ENCODE measurements at regions not wholly inside any gene's neighbourhood (a gene's known extent, or its start where the extent isn't known, plus 50 kb on each side); places are given as distances from the start of the nearest gene placed in this dataset.

GRCh38 chr7:18153183-18153748, 125.6 kb upstream of the PRPS1L1 start:
- DNase-seq (ENCODE audit: low read depth): peak; percentile 8

- no peak for DNase-seq (ENCODE audit: low read depth)
Measured at GRCh38 chr7:18154726-18155125, 127.1 kb upstream of the PRPS1L1 start.

GRCh38 chr7:18157233-18157632, 129.6 kb upstream of the PRPS1L1 start:
- DNase-seq (ENCODE audit: low read depth): peak; percentile 3

GRCh38 chr7:18162657-18163056, 135.0 kb upstream of the PRPS1L1 start:
- DNase-seq (ENCODE audit: low read depth): no peak

GRCh38 chr7:18163091-18163490, 135.4 kb upstream of the PRPS1L1 start:
- no peak for DNase-seq (ENCODE audit: low read depth)

- DNase-seq (ENCODE audit: low read depth): no peak
Measured at GRCh38 chr7:18165166-18165565, 137.5 kb upstream of the PRPS1L1 start.

GRCh38 chr7:18166002-18166401, 138.4 kb upstream of the PRPS1L1 start:
- no peak for DNase-seq (ENCODE audit: low read depth)

- no peak for DNase-seq (ENCODE audit: low read depth)
Measured at GRCh38 chr7:18167815-18168214, 140.2 kb upstream of the PRPS1L1 start.

GRCh38 chr7:18174996-18175395, 147.3 kb upstream of the PRPS1L1 start:
- DNase-seq (ENCODE audit: low read depth): no peak

GRCh38 chr7:18175801-18176450, 148.3 kb upstream of the PRPS1L1 start:
- no peak for DNase-seq (ENCODE audit: low read depth)

- DNase-seq (ENCODE audit: low read depth): no peak
Measured at GRCh38 chr7:18177129-18177814, 149.6 kb upstream of the PRPS1L1 start.

GRCh38 chr7:18177815-18178660, 150.4 kb upstream of the PRPS1L1 start:
- no peak for DNase-seq (ENCODE audit: low read depth)

- no peak for DNase-seq (ENCODE audit: low read depth)
Measured at GRCh38 chr7:18179093-18179492, 151.4 kb upstream of the PRPS1L1 start.

- DNase-seq (ENCODE audit: low read depth): no peak
Measured at GRCh38 chr7:18180685-18181084, 153.0 kb upstream of the PRPS1L1 start.

GRCh38 chr7:18189500-18190126, 162.0 kb upstream of the PRPS1L1 start:
- DNase-seq (ENCODE audit: low read depth): no peak

- no peak for DNase-seq (ENCODE audit: low read depth)
Measured at GRCh38 chr7:18191341-18191740, 163.7 kb upstream of the PRPS1L1 start.

GRCh38 chr7:18191862-18192625, 164.4 kb upstream of the PRPS1L1 start:
- DNase-seq (ENCODE audit: low read depth): no peak

GRCh38 chr7:18194616-18195015, 167.0 kb upstream of the PRPS1L1 start:
- DNase-seq (ENCODE audit: low read depth): no peak

- no peak for DNase-seq (ENCODE audit: low read depth)
Measured at GRCh38 chr7:18196638-18197037, 169.0 kb upstream of the PRPS1L1 start.

- DNase-seq (ENCODE audit: low read depth): no peak
Measured at GRCh38 chr7:18198868-18199267, 171.2 kb upstream of the PRPS1L1 start.

- DNase-seq (ENCODE audit: low read depth): no peak
Measured at GRCh38 chr7:18200266-18200665, 172.6 kb upstream of the PRPS1L1 start.

All from EH (cell line).